Nucleus accumbens (tissue), 56 donors: ENCODE measurements at regions not wholly inside any gene's neighbourhood (a gene's known extent, or its start where the extent isn't known, plus 50 kb on each side); places are given as distances from the start of the nearest gene placed in this dataset.

Source experiments
- DNase-seq, 56 donors: peaks; one replicate each; lab custom pipeline; 2025; lab: John Stamatoyannopoulos, UW

DNA sequence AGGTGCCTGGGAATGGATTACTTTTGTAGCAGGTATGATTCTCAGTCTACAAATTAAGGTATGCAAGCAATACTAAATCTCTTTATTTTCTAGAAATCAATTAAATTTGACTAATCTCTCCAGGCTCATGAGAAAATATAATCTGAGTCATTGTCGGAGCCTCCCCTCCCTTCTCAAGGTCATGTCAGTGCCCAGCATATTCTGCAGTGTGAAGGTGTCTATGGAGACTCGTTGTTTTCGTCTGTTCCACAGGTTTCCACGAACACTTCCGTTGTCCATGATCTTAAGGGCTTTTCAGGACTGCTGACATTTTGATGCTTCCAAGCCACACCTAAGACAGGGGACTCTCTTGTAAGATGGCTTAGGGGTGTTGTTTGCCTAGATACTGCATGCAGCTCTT lies 56.6 kb upstream of the SCOC start:
- no peak for DNase-seq

DNA sequence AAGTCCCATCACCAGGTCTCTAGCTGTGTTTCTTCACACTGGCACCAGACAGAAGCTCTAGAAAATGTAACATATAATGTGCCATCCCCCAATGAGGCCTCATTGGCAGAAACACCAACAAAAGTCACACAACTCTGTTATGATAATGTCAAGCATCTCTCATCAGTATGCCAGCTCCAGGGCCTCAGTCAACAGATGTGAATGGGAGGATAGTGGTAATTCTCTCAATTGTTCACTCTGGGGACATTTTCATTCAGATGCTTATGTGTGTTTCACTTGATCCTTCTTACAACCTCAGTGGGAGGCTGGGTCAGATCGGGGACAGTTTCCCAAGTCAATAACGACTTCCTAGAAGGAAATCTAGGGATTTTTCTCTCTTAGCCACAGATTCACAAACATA lies 57.5 kb upstream of the SCOC start:
- no peak for DNase-seq

DNA sequence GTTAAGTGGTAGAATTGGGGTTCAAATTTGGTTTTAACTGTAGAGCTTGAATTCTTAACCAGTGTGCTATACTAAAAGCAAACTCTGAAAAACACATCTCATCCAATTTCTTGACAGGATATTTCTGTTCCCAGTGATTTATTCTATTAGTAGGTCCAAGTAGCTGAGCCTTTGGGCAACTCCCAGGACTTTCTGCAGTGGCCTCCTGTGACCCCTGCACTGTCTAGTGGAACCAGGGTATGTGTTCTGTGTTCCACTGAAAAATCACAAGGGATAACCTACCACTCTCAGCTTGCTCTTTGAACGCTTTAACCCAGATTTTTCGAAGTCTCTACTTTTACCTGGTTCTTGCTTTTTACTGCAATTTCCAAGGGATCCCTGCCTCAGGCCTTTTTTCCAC lies 58.0 kb upstream of the SCOC start:
- DNase-seq = no peak

DNA sequence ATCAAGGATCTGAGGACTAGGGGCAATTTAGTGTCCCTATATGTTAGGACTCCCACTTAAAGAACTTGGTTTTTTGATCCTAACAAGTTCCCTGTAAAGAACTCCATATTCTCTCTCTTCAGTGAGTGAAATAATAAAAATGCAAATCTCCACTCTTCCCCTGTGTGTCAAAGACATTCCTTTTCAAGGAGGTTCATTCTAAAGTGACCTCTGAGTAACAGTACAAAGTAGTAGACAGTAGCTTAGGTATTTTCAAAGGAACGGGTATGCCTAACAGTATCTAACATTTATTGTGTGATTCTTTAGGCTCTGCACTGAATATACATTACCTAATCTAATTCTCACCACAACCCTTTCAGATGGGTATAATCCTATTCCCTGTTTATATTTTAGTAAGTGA lies 58.4 kb upstream of the SCOC start:
- DNase-seq = no peak

DNA sequence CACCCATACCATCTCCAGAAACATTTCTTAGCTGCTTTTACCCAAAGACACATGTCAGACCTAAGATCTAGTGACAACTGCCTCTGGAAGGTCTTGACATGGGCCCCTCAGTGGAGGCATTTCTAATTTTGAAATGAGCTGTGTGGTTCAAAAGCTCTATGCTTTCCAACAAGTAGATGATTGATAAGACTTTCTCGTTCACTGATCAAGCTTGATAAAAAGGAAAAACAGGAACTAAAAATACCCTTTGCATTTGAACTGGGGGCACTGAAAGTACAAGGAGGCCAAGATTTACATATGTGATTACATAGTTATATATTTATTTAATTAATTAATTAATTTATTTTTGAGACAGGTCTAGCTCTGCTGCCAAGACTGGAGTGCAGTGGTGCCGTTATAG lies 61.3 kb upstream of the SCOC start:
- DNase-seq = no peak

DNA sequence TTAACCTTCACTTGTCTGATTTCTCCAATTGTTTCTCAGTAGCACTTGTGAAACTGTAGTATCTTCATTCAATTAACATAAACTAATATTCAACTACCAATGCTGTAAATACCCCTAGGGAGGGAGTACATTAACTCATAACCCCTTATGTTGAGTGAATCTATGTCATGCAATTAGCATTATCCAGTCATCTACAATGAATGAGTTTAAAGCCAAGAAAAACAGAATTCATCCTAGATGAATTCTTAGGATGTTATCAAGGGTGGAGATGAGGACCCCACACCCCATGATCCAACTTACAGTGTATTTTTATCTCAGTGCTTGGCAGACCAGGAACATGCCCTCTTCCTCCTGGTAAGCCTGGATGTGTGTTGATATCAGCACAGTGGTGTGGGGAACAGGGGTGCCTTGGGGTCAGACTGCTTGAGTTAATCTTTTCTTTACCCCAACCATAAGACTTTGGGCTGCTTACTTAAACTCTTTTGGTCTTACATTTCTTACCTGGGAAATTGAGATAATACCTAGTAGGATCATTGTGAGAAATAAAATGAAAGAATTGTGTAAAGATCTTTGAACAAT lies 62.1 kb upstream of the SCOC start:
- no peak for DNase-seq

DNA sequence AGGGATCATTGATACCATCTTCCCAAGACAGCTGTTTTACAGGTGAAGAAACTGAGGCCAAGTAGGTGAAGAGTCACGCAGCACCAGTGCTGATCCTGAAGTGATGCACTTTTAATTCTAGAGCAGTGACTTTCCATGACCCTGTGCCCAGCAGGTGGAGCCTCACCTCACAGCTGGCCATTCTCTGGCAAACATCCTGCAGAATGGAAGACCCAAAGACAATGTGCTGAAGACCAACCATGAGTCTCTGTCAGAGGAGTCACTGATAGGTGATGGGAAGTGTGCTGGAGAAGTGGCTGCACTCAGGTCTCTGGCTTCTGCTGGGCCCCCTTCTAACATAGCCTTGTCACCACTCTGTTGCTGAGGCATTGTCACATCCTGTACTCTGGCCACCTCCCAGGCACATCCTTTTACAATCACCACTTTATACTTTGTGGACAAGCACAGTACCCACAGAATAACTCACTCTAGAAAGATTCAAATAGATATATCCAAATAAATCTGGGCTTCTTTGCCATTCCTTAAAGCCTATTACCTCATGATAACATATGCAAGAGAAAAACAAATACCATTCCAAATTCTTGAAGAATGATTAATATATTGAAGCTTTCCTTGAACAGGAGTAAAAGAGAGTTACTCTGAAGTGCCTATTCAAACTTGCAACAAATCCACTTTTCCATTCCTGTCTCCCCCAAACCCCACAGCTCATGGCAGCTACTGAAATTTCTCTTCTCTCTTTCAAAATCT lies 64.1 kb upstream of the SCOC start:
- DNase-seq = no peak

DNA sequence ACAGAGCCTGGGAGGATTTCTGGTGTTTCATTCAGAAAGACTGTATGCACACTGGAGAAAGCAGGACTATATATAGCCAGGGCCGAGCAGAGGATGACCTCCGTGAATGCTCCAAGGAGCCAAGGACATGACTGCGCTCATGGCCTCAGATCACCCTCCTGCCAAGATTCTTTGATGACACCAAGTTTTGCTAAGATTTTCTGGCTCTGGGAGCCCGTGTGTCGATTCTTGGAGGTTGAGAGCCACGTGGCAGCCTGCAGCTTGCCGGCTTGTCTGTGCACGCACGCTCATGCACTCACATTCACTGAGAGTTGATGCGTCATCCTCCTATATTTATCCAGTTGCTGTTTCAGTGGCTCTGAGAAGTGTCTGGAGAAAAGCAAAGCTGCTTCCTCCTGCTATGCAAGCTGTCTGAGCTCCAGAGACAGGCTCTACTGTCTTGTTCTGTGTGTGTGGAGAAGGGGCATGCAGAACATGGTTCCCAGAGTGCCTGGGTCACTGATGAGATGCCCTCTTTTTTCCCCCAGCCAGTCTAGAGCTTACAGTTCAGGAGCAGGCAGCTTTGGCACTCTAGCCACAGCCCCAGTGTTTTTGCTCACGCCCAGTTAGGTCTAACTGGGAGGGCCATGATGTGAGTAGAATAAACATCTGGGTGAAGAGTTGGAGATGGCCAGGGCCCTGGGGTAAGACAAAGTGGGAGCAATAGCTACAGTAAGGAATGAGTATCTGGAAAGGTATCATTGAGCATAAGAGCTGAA lies 64.9 kb upstream of the SCOC start:
- peak in 41 of 56 donors; percentile 4 to 85 (median 45) for DNase-seq

DNA sequence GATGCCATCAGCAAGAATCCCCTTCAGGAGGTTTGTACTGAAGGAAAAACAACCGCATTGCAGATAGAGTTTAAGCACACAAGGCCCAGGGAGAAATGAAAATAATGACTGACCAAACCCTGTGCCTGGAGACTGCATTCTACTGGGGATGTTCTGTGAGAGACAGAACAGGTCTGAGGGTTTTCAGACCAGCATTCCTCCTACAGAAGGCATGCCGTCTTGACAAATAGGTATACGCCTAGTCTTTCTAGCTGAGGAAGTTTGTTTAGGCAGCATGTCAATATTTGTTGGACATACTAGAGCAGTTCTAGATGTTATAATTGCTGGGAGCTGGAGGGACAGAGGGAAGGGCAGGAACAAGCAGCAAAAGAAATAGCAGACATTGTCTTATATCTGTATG lies 68.4 kb upstream of the SCOC start:
- DNase-seq = no peak

DNA sequence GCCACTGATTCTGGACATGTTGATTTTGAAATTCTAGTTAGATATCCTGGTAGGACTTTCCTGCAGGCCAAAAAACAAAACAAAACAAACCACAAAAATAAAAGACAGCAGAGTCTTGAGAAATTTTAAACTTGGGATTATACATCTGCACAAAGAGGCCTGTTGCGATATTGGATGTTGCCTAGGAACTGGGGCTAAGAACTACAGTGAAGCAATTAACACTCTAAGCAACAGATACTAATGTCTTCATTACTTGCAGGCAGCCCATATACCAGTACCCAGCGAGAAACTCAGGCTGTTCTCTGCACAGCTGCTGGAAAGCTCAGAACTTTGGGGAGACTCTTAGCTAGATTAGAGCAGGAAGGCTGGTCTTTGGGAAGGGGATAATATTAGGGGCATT lies 69.1 kb upstream of the SCOC start:
- no peak for DNase-seq

DNA sequence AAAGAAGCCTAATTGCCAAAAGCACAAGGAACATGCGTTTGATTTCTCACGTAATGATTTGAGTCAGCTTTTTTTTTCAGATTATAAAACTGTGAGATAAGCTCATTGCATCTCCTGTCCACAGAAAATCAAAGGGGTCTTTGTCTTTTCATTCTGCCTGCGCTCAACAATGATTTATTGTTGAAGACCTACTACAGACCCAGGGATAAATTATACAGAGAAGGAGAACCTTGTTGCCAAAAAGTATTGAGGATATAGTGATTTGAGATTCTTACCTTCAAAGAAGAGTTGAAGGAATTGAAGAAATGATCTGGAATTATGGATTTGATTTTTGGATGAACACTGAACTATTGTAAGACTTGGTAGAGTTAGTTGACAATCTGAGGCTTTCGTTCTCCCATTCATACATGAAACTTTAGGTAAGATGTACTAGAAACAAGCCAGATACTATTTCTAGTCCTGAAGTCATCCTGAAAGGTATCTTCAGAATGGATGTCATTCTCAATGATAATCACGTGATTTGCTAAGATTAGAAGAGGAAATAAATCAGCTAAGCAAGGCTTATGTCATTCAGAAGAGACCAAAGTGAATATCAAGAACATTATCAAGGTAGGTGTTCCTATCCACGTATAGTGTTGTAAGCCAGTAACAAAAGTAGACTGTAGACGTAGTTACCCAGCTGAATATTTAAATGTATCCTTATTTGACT lies 71.1 kb upstream of the SCOC start:
- peak in 1 of 56 donors; percentile 5 for DNase-seq

DNA sequence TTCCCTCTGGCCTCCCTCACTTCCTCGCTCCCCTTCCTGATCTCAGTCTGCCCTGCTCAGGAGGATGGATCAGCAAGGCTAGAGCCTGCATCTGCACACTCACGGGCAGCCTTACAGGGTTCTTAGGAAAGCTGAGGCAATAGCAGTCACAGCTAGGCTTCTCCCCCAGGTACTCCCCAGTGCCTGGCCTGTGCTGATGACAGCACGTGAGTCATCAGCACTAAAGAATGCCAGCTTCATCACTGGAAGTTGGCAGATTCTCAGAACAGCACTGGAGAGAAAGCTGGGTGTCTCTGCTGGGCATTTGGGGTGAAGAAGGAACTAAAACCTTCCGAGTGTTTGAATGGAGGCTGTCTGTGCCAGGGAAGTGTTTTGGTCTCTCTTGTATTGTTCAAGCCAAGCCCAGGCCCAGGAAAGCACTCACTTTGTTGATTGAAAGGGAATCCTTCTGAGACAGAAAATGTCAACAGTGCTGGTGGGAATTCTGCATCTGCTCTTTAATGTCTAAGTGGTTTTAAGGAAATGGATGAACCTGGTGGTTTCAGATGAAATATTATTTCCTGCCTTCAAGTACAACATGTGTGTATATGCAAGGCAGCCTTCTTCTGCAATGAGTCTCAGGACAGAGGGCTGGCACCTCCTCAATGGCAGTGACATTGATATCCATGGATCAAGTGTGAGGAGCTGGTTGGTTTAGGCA lies 73.0 kb upstream of the SCOC start:
- DNase-seq = peak in 16 of 56 donors; percentile 6 to 53 (median 14)

DNA sequence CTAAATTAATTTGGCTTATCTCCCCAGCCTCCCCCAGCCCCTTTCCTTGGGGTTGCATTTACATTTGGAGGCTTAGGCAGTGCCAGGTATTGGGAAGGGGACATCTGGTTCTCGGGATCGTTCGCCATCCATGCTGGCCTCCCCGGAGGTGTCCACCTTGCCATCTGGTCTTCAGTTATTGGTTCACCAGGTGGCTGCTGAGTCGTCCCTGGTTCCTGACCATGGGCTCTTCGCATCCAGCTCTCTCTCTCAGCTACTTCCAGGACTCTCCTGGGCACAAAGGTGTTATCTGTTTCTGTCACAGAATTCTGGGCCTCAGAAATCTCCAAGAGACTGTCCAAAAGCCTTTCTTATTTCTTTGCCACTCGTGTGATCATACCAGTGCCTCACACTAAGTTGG lies 75.4 kb upstream of the SCOC start:
- DNase-seq = no peak

DNA sequence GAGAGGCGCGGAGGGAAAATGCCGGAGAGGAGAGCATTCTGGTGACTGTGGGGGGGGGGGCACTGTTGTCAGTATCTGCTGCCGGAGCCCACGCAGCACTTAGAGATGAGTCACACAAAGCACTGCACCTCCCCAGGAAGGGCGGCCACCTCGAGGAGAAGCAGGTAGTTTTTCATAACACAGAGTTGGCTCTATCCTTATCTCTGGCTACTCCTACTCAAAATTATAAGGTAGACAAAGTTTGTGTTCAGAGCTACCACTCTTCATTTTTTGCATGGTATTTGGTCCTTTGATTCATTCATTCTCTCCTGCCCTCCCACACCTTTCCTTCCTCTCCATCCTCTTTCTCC lies 76.2 kb upstream of the SCOC start:
- peak in 33 of 56 donors; percentile 7 to 81 (median 45) for DNase-seq

DNA sequence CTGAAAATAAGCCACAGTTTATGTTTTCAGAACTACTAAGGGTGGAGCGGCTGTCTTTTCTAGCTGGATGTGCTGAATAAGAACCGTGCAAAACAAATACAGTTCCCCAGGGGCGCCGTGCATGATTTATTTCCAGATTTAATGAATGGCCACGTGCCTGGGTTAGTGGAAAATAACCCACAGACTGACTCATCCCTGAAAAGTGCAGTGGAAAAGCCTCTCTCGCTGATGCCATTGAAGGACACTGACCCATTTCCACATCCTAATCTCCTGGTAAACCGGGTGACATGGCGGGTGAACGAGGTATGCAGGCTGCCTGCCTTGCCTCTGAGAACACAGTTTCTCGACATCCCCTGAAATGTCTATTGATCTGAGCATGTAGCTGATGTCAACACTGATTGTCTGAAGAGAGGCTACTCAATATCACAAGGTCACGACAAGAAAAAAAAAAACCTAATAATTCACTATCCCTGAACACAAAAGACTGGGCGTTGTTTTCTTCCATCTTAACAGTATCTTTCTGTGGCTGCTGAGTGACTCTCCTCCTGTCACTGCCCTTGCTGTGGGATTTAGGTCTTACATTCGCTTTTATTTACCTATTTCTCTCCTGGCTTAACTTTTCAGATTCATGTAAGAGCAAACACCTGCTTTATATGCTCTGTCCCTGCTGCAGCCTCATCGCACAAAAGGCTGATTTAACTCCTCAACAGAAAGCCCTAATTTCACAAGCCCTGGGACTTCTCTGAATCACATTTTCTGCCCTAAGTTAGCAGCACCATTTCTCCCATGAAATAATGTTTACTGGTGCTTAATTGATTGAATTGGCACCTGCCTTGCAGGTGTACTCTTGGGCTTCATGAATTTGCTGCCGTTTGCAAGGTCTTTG lies 76.9 kb upstream of the SCOC start:
- DNase-seq = peak in 15 of 56 donors; percentile 1 to 53 (median 24)

DNA sequence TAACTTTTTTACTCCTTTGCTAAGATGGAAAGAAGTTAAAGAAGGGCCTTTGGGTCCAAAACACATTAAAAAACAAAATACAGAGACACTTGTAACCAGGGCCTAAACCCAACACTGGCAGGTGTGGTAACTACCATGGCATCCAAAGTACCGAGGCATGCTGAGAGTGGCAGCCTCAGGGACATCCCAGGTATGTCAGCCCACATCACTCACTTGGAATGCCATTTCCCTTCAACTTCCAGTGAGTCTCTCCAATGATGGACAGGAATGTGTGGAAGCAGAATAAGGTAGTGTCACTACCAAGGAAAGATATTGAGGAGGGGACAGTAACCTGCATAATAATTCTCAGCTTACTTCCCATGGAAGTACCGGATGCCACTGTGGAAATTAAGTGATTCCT lies 79.5 kb upstream of the SCOC start:
- DNase-seq = no peak

DNA sequence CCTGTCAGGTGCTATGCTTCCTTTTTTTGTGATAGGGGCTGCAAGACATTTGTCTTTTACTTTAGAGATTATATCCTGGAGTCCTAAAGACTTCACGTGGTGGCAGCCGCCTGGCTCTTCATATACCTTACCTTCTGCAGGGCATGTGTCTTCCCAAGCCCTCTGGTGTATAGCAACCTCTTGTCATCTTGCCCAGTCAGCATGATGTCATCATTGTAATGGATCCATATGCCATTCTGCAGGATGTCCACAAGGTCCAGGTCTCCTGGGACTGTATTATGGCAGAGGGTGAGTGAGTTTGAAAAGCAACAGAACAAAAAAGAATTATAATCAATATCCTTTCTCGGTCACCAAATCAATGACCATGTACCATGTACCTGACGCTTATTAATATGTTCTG lies 82.2 kb upstream of the SCOC start:
- DNase-seq = no peak

DNA sequence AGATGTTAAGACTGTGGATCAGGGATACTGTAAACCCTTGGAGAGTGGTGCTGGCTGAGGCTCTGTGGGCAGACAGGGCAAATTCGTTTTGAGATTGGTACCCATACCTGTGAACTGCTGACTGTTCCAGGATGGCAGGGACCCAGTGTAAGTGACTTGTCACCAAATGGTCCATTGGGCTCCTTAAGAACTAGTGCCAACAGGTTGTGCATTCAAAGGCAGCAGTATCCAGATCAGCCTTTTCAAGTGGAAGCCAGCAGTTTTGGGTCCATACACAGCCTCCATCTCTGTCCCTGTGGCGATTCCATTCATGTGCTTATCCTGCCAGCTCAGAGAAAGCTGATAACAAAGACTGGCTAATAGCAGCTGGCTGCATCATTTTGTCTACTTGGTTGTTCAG lies 84.0 kb upstream of the SCOC start:
- DNase-seq = no peak

DNA sequence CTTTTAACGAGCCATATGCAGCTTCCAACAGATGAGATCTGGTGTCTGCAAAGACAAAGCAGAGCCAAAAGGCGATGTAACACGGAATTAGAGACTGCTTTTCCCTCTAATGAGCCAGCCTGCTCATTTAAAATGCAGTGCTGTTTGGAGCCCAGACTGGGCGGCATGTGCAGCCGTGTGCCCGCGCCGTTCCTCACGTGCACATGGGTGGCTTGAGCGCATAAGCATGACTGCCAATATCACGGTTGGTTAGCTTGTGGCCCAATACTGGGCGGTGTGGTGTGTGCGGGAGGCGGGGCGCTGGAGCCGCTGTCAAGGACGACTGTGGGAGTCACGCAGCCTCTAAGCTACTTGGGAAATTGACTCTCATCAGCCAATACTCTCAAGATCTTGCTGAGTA lies 87.0 kb upstream of the SCOC start:
- peak in 3 of 56 donors; percentile 10 to 14 (median 10) for DNase-seq

DNA sequence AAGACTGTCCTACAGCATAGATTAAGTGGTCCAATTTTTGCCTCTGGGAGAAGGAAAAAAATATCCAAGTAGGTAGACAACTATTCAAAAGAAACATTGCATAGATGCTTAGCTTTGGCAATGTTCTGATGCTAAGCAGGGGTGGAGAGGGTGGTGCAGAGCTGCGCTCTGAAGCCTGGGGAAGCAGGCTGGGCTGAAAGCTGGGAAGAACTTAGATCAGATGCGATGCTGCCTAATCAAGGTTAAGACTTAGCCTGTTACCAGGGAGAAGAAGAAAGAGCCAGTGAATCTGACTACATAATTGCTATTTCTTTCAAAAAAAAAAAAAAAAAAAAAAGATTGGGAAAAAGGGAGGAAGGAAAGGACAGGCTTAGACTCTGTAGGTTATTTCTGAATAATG lies 89.0 kb upstream of the SCOC start:
- peak in 10 of 56 donors; percentile 6 to 39 (median 10) for DNase-seq
